Tibial artery (tissue), 4 donors: ENCODE measurements at regions not wholly inside any gene's neighbourhood (a gene's known extent, or its start where the extent isn't known, plus 50 kb on each side); places are given as distances from the start of the nearest gene placed in this dataset.
A peak's percentile ranks its signal among the peaks of the same experiment; 100 is the strongest.

Source experiments
- DNase-seq, 2 donors: peaks; one replicate each; pipeline ENCODE4 v3.0.0-alpha.2; 2019
- H3K27ac ChIP-seq, 2 donors: fragments of 200-600 bp; sonication (generic) in 1 of 2; 1 replicate in 1 of 2; 2 replicates in 1 of 2; pipeline ENCODE4 v1.5.1; 2018 to 2019; ENCODE audit warnings: mild to moderate bottlenecking in 1 of 2
- H3K27me3 ChIP-seq, 2 donors: fragments of 200-600 bp; sonication (generic) in 1 of 2; one replicate each; pipeline versions ENCODE4 v1.5.1 to v1.6.0; 2016 to 2019
- H3K36me3 ChIP-seq, 3 donors: fragments of 200-600 bp; sonication (generic) in 2 of 3; one replicate each; pipeline ENCODE4 v1.5.1; 2016 to 2019; ENCODE audit warnings: mild to moderate bottlenecking in 2 of 3
- H3K4me1 ChIP-seq, 4 donors: fragments of 200-600 bp; sonication (generic) in 2 of 4; 1 replicate in 3 of 4; 2 replicates in 1 of 4; pipeline ENCODE4 v1.5.1; 2016 to 2019
- H3K4me3 ChIP-seq, 2 donors: fragments of 200-600 bp; sonication (generic) in 1 of 2; 1 replicate in 1 of 2; 2 replicates in 1 of 2; pipeline ENCODE4 v1.5.1; 2018 to 2019; ENCODE audit warnings: mild to moderate bottlenecking in 2 of 2
- H3K9me3 ChIP-seq, 3 donors: fragments of 200-600 bp; sonication (generic) in 1 of 3; one replicate each; pipeline ENCODE4 v1.5.1; 2016 to 2019
- CTCF ChIP-seq, 2 experiments: fragments of 200-600 bp in 1 of 2; fragments of 450-650 bp in 1 of 2; IDR thresholded peaks; one replicate each; pipeline ENCODE4 v1.5.1; 2017 to 2019; ENCODE audit warnings: antibody characterized with exemption in 2 of 2, mild to moderate bottlenecking in 1 of 2, moderate library complexity in 1 of 2
- intact Hi-C: fragments of 100-400 bp; cut with DNase I; formaldehyde crosslinking; loops from one replicate; pipeline ENCODE4 v1.15.0; 2023; ENCODE audit warnings: low total_unique reads

- intact Hi-C loops, result loop anchor here (5.0 kb wide), 1 partner anchor 866 kb away; no protein-coding TSS in a partner anchor
- Histone ChIP-seq H3K27me3 (no peaks in the 10 kb centered on the region), H3K4me1 (peaks cover 0 to 4% (median under 1%) of the 10 kb centered on the region in 4 donors), H3K27ac (no peak overlapping the region), H3K4me3 (no peak overlapping the region), H3K36me3 (no peaks in the 10 kb centered on the region), H3K9me3 (no peaks in the 10 kb centered on the region)
- DNase-seq, result no peak
- TF ChIP-seq CTCF (IDR thresholded peaks at IDR 0.05), result no peak
Measured at GRCh38 chr6:142561511-142562265, 259.9 kb downstream of the ADGRG6 start.

- Histone ChIP-seq H3K36me3 (no peaks in the 10 kb centered on the region), H3K27me3 (no peaks in the 10 kb centered on the region), H3K4me3 (no peak overlapping the region), H3K9me3 (no peaks in the 10 kb centered on the region), H3K4me1 (peaks cover 0 to 13% (median 3%) of the 10 kb centered on the region in 4 donors), H3K27ac (no peak overlapping the region)
- DNase-seq, result no peak
- intact Hi-C loops, result loop anchor here (5.0 kb wide), 1 partner anchor 864 kb away; no protein-coding TSS in a partner anchor
- no peak for TF ChIP-seq CTCF (IDR thresholded peaks at IDR 0.05)
Measured at GRCh38 chr6:142562865-142563264, 261.1 kb downstream of the ADGRG6 start.

GRCh38 chr6:142566628-142567396 is 265.0 kb downstream of the ADGRG6 start:
- intact Hi-C loops, result no loop called here
- Histone ChIP-seq H3K4me3 (no peak overlapping the region), H3K27ac (peak overlapping the region in 1 of 2 donors; percentile 25), H3K4me1 (peaks cover 0 to 43% (median 23%) of the 10 kb centered on the region in 4 donors), H3K9me3 (no peaks in the 10 kb centered on the region), H3K36me3 (no peaks in the 10 kb centered on the region), H3K27me3 (no peaks in the 10 kb centered on the region)
- peak; percentile 66 to 86 for TF ChIP-seq CTCF (IDR thresholded peaks at IDR 0.05)
- DNase-seq, result peak in 1 of 2 donors; percentile 35

- Histone ChIP-seq H3K4me3 (no peak overlapping the region), H3K27ac (peak overlapping the region in 1 of 2 donors; percentile 25), H3K27me3 (no peaks in the 10 kb centered on the region), H3K36me3 (no peaks in the 10 kb centered on the region), H3K4me1 (peaks cover 0 to 43% (median 23%) of the 10 kb centered on the region in 4 donors), H3K9me3 (no peaks in the 10 kb centered on the region)
- no peak for DNase-seq
- TF ChIP-seq CTCF (IDR thresholded peaks at IDR 0.05), result no peak
- intact Hi-C loops, result no loop called here
Measured at GRCh38 chr6:142567461-142567860, 265.7 kb downstream of the ADGRG6 start.

GRCh38 chr6:142568857-142569597 is 267.2 kb downstream of the ADGRG6 start:
- no peak for DNase-seq
- peak overlapping the region; percentile 10 to 53 for H3K27ac ChIP-seq
- H3K36me3 ChIP-seq, result no peaks in the 10 kb centered on the region
- H3K4me1 ChIP-seq, result peaks cover 0 to 43% (median 23%) of the 10 kb centered on the region in 4 donors
- no peaks in the 10 kb centered on the region for H3K9me3 ChIP-seq
- TF ChIP-seq CTCF (IDR thresholded peaks at IDR 0.05), result no peak
- no peaks in the 10 kb centered on the region for H3K27me3 ChIP-seq
- H3K4me3 ChIP-seq, result no peak overlapping the region
- intact Hi-C loops, result no loop called here
